ENCODE measurements at regions not wholly inside any gene's neighbourhood (a gene's known extent, or its start where the extent isn't known, plus 50 kb on each side); places are given as distances from the start of the nearest gene placed in this dataset.

DNA sequence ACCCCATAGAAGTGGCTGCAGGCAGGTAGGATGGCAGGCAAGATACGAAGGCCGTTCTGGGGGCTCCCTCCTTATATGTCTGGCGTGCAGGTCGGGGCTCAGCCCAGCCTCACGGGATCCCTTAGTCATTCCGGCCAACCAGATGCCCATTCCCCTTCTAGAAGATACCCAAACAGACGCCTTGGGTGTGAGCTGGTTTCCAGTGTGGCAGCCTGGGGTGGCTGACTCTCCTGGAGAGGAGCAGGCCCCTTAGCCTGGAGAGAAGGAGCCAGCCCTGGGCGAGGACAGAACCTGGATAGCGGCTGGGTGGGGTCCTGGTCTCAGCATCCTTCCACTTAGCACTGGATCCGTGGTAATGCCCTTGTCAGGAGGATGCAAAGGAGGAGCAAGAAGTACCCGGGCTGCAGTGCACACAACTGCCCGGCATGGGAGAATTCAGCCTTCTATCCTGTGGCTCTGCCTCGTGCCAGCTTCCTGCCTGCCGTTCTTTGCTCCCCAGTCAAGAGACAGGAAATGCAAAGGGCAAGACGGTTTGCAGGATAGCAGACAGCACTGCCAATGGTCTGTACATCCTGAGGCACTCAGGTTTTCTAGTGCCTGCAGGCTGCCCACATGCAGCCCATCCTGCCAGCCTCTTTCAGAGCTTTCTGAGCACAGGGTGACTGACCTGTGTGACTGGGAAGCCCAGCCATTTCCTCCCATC lies 56.7 kb upstream of the WASF3 start:
- TF ChIP-seq, protein P1, sequence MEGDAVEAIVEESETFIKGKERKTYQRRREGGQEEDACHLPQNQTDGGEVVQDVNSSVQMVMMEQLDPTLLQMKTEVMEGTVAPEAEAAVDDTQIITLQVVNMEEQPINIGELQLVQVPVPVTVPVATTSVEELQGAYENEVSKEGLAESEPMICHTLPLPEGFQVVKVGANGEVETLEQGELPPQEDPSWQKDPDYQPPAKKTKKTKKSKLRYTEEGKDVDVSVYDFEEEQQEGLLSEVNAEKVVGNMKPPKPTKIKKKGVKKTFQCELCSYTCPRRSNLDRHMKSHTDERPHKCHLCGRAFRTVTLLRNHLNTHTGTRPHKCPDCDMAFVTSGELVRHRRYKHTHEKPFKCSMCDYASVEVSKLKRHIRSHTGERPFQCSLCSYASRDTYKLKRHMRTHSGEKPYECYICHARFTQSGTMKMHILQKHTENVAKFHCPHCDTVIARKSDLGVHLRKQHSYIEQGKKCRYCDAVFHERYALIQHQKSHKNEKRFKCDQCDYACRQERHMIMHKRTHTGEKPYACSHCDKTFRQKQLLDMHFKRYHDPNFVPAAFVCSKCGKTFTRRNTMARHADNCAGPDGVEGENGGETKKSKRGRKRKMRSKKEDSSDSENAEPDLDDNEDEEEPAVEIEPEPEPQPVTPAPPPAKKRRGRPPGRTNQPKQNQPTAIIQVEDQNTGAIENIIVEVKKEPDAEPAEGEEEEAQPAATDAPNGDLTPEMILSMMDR (IDR thresholded peaks at IDR 0.05) = no peak
- TF ChIP-seq POLR2A (IDR thresholded peaks at IDR 0.05) = no peak
- no peak for TF ChIP-seq POLR2AphosphoS5 (IDR thresholded peaks at IDR 0.05)

All from upper lobe of left lung (tissue), 4 donors.